ENCODE measurements at regions not wholly inside any gene's neighbourhood (a gene's known extent, or its start where the extent isn't known, plus 50 kb on each side); places are given as distances from the start of the nearest gene placed in this dataset.

GRCh38 chr18:60245096-60245495 lies 127.5 kb downstream of the MC4R start:
- TF ChIP-seq, protein P1, sequence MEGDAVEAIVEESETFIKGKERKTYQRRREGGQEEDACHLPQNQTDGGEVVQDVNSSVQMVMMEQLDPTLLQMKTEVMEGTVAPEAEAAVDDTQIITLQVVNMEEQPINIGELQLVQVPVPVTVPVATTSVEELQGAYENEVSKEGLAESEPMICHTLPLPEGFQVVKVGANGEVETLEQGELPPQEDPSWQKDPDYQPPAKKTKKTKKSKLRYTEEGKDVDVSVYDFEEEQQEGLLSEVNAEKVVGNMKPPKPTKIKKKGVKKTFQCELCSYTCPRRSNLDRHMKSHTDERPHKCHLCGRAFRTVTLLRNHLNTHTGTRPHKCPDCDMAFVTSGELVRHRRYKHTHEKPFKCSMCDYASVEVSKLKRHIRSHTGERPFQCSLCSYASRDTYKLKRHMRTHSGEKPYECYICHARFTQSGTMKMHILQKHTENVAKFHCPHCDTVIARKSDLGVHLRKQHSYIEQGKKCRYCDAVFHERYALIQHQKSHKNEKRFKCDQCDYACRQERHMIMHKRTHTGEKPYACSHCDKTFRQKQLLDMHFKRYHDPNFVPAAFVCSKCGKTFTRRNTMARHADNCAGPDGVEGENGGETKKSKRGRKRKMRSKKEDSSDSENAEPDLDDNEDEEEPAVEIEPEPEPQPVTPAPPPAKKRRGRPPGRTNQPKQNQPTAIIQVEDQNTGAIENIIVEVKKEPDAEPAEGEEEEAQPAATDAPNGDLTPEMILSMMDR (IDR thresholded peaks at IDR 0.05) = no peak
- TF ChIP-seq POLR2A (IDR thresholded peaks at IDR 0.05) (no peak), EP300 (IDR thresholded peaks at IDR 0.05; ENCODE audit: low read depth) (no peak)
